ENCODE measurements at regions not wholly inside any gene's neighbourhood (a gene's known extent, or its start where the extent isn't known, plus 50 kb on each side); places are given as distances from the start of the nearest gene placed in this dataset.

DNA sequence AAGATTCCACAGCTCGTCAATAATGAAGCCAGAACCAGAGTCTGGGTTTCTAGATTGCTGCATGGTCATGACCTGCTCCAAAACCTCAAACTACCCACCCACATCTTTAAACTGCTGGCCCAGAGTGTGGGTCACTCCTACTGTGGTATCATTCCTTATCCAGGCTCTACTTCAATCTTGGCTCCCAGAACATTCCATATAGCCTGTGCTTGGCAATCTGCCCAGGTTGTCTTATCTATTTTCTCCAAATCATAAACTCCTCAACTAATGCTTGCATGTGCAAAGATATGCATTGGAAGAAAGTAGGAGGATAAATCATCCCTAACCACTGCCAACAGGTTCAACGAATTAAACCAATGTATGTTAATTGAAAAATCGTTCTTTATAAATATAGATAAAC lies 169.7 kb downstream of the ANXA2 start:
- TF ChIP-seq ZBTB1 (CRISPR knock-in tag; IDR thresholded peaks at IDR 0.05; ENCODE audit: borderline replicate concordance, low read depth) (no peak), TFAM (CRISPR knock-in tag; conservative IDR thresholded peaks at IDR 0.05) (no peak), ZNF12 (CRISPR knock-in tag; IDR thresholded peaks at IDR 0.05) (no peak), REST (IDR thresholded peaks at IDR 0.05; ENCODE audit: borderline replicate concordance) (no peak), REST (CRISPR knock-in tag; IDR thresholded peaks at IDR 0.05; ENCODE audit: low read depth) (no peak), NFE2L1 (tag; IDR thresholded peaks at IDR 0.05; ENCODE audit: borderline replicate concordance, low read depth) (no peak), STAT6 (CRISPR knock-in tag; IDR thresholded peaks at IDR 0.05) (no peak), RAD21 (CRISPR knock-in tag; conservative IDR thresholded peaks at IDR 0.05 in 1 of 2, IDR thresholded peaks at IDR 0.05 in 1 of 2) (no peak), RAD51 (IDR thresholded peaks at IDR 0.05; ENCODE audit: borderline replicate concordance, low read depth) (no peak), ERF (CRISPR knock-in tag; IDR thresholded peaks at IDR 0.05) (no peak), FIP1L1 (IDR thresholded peaks at IDR 0.05; ENCODE audit: low read depth, low read length, poor library complexity, severe bottlenecking) (no peak)
- TF ChIP-seq, protein P1, sequence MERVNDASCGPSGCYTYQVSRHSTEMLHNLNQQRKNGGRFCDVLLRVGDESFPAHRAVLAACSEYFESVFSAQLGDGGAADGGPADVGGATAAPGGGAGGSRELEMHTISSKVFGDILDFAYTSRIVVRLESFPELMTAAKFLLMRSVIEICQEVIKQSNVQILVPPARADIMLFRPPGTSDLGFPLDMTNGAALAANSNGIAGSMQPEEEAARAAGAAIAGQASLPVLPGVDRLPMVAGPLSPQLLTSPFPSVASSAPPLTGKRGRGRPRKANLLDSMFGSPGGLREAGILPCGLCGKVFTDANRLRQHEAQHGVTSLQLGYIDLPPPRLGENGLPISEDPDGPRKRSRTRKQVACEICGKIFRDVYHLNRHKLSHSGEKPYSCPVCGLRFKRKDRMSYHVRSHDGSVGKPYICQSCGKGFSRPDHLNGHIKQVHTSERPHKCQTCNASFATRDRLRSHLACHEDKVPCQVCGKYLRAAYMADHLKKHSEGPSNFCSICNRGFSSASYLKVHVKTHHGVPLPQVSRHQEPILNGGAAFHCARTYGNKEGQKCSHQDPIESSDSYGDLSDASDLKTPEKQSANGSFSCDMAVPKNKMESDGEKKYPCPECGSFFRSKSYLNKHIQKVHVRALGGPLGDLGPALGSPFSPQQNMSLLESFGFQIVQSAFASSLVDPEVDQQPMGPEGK (CRISPR knock-in tag; IDR thresholded peaks at IDR 0.05; ENCODE audit: borderline replicate concordance), result no peak
- TF ChIP-seq, protein P2, sequence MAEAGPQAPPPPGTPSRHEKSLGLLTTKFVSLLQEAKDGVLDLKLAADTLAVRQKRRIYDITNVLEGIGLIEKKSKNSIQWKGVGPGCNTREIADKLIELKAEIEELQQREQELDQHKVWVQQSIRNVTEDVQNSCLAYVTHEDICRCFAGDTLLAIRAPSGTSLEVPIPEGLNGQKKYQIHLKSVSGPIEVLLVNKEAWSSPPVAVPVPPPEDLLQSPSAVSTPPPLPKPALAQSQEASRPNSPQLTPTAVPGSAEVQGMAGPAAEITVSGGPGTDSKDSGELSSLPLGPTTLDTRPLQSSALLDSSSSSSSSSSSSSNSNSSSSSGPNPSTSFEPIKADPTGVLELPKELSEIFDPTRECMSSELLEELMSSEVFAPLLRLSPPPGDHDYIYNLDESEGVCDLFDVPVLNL (CRISPR knock-in tag; IDR thresholded peaks at IDR 0.05; ENCODE audit: low read depth), result no peak

All from K562 (cell line).